GM18508 (cell line): ENCODE measurements at regions not wholly inside any gene's neighbourhood (a gene's known extent, or its start where the extent isn't known, plus 50 kb on each side); places are given as distances from the start of the nearest gene placed in this dataset.

Experiments used
- ATAC-seq: cut with Tn5 transposase; IDR thresholded peaks from one replicate; pipeline ENCODE4 v1.9.1; 2021; ENCODE audit warnings: moderate number of reproducible peaks; ENCODE audit not compliant: insufficient read depth, unreplicated experiment

DNA sequence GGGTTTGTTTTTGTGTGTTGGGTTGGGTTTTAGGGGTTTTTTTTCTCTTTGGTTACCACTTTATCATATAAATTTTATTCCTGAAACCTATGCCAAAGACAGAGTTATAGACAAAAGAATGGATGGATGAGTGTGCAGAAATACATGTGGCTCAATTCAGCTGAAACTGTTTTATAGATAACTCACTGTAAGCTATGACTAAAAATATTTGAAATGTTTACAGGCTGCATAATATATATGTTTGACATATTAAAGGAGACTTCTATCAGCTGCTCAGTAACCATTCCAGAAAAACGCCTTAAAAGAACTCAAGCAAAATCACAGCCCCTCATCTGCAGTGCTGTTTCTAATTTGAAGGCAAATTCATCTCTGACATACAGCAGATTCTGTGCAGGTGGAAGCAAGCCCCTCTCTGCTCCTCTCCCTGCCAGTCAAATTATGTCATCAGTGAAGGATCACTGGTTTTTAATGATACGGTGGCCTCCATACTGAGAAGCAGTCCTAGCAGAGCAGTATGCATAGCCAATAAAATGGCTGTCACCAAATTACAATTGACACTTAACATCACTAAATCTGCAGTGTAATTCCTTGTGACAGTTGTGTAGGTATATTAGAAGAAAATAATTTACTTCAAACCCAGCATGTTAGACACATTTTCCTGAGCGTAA is 301.6 kb downstream of the NR2F1-AS1 start:
- ATAC-seq = no peak

DNA sequence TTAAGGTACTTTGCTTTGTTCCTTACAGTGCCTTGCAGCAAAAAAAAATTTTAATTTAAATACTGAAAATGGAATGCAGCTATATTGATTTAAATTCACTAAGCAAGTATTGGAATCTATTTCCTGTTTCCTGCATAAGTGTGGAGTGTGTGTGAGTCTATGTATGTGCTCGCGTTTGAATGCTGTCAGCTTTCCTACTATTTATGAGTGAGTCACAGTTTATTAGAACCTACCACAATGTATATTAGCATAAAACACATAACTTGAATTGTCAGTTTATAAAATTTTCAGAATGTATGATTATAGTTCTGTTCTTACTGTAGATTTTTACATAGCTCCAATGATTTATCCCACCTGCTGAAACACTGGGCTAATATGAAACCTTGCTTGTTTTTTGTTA is 302.1 kb downstream of the NR2F1-AS1 start:
- no peak for ATAC-seq

DNA sequence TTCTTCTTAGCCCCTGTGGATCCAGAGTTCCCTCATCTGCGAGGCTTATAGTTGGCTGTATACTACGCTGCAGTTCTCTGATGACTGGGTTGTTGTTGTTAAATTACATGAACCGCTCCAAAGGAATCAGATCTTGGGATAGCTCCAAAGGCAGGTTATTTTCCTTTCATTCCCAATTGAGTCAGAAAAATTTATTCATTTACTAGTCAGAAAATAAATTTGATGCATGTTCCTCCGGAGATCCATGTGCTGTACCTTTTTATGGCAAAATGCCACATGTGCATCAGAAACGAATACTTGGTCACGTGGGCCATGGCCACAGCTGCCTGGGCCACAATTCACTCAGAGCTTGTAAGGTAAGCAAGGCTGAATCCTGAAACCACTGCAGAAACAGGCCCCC is 304.0 kb downstream of the NR2F1-AS1 start:
- no peak for ATAC-seq

DNA sequence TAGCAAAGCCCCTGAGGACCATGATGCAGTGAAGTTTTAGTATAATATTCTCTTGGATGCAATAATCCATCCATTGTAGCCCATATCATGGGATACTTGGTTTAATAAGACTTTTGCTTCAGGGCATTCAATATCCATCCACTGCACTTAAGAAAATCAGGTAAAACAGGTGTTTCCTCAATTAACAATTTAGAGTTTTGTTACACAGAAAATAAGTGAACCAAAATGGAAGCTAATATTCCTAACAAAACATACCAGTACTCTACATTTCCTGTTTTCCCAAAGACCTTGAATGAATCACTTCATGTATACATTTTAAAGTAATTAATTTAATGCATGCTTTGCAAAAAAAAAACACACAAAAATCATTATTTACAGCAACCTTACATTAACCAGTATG is 305.6 kb downstream of the NR2F1-AS1 start:
- ATAC-seq = no peak

DNA sequence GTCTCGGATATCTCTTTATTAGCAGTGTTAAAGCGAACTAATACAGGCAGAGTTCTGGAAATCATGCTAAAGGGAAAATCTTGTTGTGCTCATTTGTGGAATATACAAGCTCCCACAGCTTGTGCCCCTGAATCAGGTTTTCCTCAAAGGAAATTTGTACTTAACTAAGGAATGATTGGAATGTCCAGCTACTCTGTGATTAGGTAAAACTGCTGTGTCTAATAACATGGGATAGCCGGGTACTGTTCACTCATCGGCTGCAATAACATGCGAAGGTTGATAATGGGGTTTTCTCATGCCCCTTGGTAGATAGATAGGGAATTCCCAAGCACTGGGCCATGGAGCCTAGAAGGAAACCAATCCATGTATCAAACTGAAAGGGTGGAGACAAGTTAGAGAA is 306.7 kb downstream of the NR2F1-AS1 start:
- ATAC-seq = no peak

DNA sequence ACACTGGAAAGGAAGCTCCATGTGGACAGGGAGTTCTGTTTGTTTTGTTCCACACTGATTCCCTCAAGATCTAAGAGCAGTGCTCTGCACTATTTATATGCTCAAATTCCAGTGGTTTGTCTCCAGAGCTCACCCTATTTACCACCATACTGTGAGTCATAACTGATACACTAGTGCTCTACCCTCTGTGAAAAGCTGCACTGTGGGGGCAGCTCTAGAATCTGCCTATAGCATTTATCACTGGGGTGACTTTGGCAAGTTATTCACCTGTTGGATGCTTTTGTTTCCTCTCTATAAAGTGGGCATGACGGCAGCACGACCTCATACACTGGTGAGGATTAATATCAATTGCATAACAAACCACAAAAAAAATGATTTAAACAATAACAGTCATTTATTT is 307.8 kb downstream of the NR2F1-AS1 start:
- ATAC-seq = no peak

DNA sequence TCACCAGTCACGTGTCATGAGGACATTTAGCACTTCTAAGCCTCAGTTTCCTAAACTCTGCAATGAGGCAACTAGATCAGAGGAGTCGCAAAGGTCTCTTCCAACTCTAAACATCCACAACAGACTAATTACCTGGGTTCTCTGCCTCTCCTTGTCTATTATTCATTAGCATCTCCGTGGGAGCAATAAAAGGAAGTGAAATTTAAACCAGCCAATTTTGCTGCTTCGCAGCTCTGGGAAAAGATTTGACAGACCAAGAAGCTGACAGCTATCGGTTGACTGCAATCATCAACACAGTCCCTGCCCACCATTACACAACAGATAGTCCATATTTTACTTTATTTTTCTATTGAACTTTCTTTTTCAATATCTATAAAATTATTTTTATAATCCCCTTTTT is 308.9 kb downstream of the NR2F1-AS1 start:
- ATAC-seq = no peak

DNA sequence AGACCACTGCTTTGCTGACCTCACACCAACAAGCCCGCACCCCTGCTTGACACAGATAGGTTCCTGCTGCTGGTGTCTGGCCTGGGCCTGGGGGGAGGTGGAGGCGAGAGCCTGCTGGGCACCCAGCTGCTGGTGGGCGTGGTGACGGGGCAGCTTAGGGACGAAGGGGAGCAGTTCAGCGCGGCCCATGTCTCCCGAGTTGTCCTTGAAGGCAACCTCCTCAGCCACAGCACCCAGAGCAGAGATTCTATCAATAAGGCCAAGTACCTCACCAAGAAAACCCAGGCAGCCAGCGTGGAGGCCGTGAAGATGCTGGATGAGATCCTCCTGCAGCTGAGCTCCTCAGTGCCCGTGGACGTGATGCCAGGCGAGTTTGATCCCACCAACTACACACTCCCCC is 313.3 kb downstream of the NR2F1-AS1 start:
- no peak for ATAC-seq

DNA sequence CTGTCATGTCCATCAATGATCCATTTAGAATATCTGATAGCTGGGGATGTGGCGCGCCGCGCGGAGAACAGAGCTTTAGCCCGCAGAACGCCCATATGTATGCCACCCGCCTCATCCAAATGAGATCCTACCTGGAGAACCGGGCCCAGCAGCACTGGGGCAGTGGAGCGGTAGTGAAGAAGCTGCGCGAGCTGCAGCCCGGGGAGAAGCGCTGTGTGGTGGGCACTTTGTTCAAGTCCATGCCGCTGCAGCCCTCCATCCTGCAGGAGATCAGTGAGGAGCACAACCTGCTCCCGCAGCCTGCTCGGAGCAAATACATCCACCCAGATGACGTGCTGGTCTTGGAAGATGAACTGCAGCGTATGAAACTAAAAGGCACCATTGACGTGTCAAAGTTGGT is 313.7 kb downstream of the NR2F1-AS1 start:
- ATAC-seq = no peak

DNA sequence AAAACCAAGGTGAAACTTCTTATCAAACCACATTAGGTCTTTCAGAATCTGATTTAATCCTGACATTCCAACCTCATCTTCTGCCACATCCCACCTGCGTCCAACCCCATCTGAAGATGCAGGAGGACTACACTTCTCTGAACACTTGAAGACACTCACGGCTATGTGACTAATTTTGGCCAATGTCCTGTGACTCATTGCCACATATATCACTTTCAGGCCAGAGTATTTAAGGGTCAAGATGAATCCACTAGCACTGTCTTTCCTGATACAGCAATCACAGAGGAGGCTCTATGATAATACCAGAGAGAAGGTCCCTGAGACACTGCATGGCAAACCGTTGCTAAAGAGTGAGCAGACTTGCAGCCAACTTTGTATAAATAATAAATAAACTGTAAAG is 323.4 kb downstream of the NR2F1-AS1 start:
- no peak for ATAC-seq

DNA sequence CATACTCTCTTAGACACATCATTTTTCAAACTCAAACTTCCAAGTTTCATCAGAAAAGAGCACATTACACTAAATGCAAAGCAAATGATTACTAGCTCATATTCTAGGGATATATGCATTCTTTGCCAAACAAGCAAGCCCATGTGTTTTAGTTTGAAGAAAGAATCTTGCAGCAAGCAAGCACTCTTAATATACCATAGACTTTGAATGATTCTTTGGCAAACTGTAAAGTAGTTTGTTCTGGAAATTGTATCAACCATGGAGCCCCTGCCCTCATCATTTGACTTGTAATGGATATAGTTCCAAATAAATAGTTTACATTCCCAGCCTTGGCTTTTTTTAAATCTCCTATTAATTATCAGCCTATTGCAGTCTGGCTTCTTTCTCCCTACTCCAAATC is 325.2 kb downstream of the NR2F1-AS1 start:
- no peak for ATAC-seq

DNA sequence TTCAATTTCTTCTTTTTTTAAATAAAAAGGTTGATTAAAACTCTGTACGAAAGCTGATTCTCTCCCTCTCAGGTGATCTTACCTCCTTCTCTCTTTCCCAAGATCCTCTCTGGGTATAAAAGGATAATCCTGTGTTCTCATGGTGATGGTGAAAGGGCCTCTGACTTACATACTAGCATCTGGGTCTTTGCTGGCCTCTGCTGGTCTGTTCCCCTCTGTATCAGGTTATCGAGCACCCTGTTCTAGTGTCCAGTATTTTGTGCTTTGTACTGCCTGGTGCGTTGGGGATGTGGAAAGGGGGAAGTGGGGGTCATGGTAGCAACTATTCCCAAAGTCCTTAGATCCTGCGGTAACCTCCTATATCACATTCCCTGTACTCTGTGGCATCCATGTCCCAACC is 328.9 kb downstream of the NR2F1-AS1 start:
- ATAC-seq = no peak

DNA sequence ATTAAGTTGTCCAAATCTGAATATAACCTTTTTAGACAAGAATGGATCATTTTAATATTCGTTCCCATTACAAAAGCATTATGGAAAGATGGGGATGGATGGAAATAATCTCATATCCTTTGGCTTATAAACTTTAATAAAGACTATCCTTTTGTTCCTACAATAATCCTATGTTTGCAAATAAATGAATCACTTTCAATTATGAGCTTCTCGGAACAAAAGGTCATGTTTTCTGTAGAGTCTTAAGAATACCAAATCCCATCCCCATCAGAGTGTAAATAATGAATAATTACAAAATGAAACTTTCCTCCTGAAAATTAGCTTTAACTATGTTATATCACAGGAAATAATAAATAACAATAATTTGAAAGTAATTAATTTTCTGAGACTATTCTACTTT is 329.7 kb downstream of the NR2F1-AS1 start:
- ATAC-seq = no peak

DNA sequence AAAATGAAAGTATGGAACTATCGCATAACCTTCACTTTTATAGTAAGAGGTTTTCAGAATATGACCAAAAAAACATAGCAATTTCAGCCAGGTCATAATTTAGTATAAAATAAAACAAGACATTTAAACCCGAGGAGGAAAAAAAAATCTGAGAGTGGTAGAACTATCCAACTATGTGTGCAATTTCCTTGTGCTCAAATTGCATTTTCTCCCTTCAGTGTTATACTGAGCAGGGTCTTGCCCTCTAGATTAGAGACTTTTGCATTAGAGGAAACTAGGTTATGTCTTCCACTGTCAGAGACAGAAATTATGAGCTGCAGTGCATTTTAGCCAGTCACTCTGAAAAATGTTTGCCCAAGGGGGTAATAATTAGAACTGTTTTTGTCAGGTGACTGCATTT is 330.6 kb downstream of the NR2F1-AS1 start:
- ATAC-seq = no peak

DNA sequence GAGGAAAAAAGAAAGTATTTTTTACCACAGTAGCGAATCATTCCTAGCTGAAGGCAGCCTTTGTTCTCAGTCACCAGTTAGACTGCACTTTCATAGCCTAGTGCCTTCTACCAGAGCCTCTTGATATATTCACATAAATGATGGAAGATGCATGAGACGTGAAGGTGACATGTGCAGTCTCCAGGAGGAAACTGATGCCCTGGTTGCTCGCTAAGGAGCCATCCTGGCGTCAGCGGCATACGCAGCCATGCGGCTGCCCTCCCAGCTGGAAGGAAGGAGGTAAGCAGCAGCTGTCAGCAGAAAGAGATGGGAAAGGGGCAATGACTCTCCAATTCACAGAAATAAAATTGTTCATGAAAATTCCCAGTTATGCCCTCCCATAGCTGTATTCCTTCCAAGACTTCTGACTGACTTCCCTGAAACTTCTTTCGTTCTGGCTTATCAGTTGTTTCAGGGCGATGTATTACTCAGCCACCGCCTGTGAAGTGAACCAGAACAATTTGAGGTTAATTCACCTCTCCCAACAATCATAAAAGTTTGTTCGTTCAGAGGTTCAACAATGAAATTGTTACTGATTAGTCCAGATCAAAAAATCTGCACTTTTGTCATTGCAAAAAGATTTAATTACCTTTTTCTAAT is 331.2 kb downstream of the NR2F1-AS1 start:
- no peak for ATAC-seq

DNA sequence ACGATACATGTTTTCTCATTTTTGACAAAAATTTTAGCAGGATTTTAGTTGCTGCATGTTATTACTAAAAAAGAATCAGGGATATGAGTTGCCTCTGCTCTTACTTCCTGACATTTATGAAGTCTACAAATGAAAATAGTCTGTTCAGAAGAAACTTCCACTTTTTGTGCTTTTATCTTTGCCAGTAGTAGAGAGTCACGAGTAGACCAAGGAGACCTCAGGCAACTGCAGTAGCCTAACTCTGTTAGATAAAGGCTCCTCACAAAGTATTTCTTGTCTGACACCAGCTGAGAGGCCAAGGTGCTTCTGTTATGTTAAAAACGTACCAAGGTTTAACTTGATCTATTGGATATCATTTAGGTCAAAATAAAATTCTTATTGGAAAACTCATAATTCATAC is 333.9 kb downstream of the NR2F1-AS1 start:
- ATAC-seq = no peak

DNA sequence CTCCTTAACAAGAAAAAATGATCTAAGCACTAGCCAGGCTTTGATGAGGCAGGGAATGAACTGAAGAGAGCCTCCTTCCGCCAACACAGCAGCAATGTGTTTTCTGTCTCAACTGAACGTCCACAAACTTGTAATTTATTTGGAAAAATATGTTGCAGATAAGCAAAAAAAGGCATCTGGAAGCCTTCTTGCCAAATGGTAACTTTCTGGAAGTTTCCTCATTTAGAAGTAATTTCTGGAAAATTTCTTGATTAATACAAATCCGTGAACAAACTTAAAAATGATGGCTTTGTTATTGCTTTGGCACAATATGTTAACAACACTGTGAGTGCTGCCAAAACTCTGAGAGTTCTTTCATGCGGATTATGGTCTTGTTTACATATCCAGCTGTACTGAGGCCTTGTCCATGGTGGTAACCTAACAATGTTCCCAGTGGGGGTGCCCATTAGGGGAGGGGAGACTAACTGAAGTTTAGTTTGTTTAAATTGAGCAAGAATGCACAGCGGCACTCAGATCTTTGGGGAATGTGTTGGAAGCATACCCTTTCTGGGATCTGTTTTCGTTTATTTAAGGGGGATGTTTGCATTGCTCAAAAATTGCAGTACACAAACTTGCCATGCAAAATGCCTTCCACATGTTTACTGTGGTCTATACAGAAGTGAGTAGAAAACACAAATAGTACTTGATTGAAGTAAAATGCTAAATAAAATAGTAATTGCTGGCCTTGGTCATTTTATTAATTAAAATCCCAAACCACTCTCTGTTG is 334.7 kb downstream of the NR2F1-AS1 start:
- no peak for ATAC-seq

DNA sequence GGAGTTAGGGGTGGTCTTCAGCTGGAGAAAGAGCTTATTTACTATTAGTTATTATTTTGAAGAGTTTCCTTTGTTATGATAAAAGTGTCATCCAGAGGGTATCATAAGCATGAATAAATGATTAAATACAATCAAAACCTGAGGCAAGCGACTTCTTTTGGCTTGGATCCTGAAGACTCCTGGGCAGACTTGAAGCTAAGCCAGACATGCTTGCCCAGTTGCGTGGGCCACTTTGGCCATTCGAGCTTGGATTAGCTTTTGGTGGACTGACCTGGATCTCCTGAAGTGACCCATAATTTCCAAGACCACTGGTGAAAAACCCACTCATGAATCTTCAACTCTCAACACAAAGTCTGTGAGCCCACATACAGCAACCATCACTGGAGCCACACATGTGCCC is 335.8 kb downstream of the NR2F1-AS1 start:
- no peak for ATAC-seq

DNA sequence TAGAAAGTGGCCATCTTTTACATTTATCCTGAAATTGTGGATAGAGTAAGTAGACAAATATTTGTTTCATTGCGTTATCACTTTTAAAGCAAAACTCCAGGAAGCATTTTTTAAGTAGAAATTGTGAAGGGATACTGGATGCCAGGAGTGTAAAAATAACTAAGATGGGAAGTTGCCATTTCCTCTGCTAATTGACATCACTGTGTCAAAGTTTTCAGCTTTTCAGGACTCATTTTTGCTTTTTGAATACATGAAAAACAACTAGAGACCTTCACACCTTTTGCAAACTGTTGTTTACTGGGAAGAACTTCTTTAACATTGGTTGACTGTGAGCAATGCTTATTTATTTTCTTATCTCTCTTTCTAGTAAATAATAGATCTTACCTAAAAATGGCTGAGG is 337.5 kb downstream of the NR2F1-AS1 start:
- no peak for ATAC-seq

DNA sequence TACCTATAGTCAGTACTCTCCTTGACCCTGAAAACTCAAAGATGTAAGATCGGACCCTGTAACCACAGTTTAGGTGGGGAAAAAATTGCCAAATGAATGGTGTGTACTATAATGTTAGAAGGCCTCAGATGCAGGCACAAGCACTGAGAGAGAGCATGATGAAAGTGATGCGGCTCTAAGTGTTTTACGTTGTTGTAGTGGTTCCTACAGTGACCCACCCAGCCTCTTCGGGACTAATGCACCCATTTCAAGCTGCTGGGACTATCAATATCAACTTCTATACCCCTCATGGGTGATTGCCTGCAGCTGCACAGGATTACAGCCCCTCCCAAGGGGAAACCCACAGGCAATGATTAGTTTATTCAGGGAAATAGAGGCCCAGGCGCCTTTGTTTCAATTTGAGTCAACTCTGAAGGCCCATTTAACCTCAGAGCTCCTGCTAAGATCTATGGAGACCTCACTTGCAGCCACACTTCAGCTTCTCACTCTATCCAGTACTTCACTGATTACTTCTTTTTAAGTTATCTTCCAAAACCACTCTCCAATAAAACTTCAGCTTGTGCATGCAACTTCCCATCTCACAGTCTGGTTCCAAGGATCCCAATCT is 340.7 kb downstream of the NR2F1-AS1 start:
- ATAC-seq = no peak

DNA sequence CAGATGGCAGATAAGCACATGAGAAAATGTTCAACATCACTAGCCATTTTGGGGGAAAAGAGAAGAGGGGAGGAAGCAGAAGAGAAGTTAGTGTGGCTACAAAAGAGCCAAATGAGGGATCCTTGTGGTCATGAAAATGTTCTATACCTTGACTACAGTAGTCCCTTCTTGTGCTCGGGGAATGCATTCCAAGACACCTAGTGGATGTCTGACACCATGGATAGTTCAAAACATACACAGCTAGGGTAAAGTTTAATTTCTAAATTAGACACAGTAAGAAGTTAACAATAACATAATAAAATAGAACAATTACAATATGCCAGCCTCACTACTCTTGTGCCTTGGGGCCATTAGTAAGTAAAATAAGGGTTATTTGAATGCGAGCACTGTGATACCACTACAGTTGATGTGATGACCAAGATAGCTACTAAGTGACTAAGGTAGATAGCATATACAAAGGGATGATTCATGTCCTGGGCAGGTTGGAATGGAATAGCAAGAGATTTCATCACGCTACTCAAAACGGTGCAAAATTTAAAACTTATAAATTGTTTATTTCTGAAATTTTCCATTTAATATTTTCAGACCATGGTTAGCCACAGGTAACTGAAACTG is 344.1 kb downstream of the NR2F1-AS1 start:
- ATAC-seq = no peak
